AG09319 (cell line): ENCODE measurements at regions not wholly inside any gene's neighbourhood (a gene's known extent, or its start where the extent isn't known, plus 50 kb on each side); places are given as distances from the start of the nearest gene placed in this dataset.
A peak's percentile ranks its signal among the peaks of the same experiment; 100 is the strongest.
"Not testable (repeated sequence)": the region's sequence is repeated elsewhere in the genome, so short reads cannot be mapped to it uniquely, and the experiment has no call there.

Experiments
- DNase-seq: peaks from one replicate; pipeline ENCODE4 v3.0.0-alpha.2; 2010; ENCODE audit warnings: low read depth; ENCODE audit errors: extremely low read depth
- TF ChIP-seq, protein P1 (sequence below): IDR thresholded peaks from 2 replicates; pipeline ENCODE4 v1.5.1; 2011; ENCODE audit warnings: low read depth, mild to moderate bottlenecking, inconsistent platforms, low read length, moderate library complexity

DNA sequence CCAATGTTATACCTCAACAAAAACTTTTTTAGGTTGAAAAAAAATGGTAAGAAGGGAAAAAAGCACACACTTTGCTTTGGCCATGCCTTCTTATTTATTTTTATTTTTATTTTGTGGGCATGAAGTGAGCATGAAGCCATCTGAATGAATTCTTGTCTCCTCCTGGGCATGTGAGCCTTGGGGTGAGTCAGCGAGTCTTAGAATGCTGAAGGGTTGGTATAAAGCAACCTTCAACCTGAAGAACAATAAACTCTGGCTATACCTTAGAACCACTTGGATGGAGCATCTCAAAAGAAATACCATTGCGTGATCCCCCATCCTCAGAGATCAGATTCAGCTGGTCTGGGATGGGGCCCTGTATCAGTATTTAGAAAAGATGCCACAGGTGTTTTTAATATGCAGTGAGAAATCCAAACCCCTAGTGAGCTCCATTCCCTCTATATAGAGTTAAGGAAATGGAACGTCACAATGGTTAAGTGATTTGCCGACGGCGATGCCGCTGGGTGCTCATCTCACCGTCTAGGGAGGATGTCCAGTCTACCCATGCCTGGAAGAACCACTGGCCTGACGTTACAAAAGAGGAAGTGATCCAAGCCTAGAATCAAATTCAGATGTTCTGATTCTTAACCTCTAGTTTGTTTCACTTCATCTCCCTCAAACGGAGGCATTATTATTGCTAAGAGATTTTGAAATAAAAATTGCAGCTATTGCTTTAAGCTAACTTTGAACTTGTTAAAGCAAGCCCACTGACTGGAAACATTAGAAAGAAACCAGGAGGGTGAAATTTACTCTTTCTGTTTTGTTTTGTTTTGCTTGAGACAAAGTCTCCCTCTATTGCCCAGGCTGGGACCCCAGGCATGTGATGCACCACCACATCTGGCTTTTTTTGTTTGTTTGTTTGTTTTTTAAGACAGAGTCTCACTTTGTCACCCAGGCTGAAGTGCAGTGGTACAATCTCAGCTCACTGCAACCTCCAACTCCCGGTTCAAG lies 67.1 kb downstream of the EDN1 start:
- DNase-seq, result peak; percentile 59
- TF ChIP-seq, protein P1, sequence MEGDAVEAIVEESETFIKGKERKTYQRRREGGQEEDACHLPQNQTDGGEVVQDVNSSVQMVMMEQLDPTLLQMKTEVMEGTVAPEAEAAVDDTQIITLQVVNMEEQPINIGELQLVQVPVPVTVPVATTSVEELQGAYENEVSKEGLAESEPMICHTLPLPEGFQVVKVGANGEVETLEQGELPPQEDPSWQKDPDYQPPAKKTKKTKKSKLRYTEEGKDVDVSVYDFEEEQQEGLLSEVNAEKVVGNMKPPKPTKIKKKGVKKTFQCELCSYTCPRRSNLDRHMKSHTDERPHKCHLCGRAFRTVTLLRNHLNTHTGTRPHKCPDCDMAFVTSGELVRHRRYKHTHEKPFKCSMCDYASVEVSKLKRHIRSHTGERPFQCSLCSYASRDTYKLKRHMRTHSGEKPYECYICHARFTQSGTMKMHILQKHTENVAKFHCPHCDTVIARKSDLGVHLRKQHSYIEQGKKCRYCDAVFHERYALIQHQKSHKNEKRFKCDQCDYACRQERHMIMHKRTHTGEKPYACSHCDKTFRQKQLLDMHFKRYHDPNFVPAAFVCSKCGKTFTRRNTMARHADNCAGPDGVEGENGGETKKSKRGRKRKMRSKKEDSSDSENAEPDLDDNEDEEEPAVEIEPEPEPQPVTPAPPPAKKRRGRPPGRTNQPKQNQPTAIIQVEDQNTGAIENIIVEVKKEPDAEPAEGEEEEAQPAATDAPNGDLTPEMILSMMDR, result no peak

DNA sequence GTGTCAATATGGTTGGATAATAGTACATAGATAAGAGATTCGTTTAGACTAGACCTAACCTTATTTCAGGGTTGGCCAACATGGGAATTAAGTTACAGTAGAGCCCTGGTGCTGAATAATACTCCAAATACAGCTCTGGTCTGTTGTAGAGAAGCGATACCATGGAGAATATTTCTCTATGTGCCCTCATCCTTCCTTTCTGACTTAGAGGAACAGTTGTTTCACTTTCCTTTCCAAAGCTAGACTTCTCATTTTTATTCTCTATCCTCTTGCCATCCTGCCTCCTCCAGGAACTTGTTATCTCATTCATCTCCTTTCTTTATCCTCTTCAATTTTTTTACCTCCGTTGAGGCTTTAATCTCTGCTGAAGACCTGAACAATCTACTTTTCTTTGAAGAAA lies 68.9 kb downstream of the EDN1 start:
- TF ChIP-seq, protein P1, result no peak
- no peak for DNase-seq

DNA sequence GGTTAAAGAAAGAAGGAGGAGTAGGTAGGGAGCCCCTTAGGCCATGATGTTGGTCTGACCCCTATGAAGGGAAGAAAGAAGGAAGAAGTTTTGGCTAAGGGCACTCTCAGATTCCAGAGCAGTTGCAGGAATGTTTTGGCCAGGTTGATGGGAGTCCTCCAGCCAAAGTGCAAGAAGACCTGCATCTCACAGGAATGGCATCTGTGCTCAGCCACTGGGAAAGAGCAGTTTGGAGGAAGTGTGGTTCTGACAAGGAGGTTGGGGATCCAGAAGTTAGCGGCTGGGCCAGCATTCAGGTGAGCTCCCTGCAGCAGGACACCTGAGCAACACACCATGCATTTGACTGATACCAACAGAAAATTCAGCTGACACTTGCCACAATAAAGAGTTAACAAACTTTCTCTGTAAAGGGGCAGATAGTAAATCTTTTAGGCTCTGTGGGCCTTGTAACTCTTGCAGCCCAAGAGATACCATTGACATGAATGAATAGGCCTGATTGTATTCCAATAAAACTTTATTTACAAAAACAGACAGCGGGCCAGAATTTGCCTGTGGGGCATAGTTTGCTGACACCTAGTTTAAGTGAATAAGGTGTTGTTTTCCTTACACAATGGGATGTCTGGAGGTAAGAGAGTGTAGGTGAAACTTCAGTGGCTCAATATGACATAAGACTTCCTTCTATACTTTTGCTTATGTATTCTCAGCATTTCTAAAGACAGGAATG lies 71.0 kb downstream of the EDN1 start:
- no peak for DNase-seq
- TF ChIP-seq, protein P1, result no peak

DNA sequence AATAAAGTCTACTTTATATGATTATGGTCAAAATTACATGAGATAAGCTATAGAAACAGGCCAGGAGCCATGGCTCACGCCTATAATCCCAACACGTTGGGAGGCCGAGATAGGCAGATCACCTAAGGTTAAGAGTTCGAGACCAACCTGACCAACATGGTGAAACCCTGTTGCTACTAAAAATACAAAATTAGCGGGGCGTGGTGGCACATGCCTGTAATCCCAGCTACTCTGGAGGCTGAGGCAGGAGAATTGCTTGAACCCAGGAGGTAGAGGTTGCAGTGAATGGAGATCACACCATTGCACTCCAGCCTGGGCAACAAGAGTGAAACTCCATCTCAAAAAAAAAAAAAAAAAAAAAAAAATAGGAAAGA lies 73.1 kb downstream of the EDN1 start:
- not testable (repeated sequence) for DNase-seq

DNA sequence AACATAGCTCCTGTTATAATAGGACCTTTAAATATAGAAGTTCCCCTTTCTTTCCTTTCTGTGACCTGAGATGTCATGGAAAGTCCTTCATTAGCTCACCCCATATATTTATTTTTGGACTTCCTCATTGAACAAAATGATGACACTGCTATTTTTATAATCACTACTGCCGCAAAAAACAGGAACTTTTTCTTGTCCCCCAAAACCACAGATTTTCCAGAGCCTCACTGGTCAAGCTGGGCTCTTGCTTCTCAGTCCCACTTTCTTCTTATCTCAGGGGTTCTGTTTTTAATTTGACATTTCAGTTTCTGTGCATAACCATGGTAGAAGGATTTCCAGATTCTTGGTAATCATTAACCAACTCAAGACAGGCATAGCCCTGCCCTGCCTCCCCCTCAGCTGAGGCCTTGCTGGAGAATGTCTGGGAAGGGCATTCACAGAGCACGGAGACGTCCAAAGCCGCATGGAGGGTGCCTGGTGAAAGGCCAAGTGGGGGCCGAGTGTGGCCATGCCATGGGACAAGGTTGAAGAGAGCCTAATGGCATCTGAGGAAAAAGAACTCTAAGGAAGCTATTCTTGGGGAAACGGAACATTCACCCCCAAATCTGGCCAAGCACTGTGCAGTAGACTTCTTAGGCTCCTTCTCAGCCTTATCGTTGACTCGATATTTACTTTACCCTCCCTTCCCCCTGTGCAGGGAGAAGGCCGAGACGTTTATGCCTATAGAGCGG lies 73.7 kb downstream of the EDN1 start:
- TF ChIP-seq, protein P1, result no peak
- DNase-seq, result no peak

DNA sequence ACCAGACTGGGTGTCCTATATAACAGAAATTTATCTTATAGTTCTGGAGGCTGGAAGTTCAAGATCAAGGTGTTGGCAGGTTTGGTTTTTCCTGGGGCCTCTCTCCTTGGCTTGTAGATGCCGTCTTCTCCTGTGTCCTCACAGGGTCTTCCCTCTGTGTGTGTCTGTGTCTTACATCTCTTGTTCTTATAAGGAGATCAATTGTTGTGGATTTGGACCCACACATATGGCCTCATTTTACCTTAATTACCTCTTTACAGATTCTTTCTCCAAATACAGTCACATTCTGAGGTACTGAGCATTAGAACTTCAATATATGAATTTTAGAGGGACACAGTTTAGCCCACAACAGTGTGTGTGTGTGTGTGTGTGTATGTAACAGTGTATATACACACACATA lies 74.5 kb downstream of the EDN1 start:
- TF ChIP-seq, protein P1, result no peak
- DNase-seq, result no peak

DNA sequence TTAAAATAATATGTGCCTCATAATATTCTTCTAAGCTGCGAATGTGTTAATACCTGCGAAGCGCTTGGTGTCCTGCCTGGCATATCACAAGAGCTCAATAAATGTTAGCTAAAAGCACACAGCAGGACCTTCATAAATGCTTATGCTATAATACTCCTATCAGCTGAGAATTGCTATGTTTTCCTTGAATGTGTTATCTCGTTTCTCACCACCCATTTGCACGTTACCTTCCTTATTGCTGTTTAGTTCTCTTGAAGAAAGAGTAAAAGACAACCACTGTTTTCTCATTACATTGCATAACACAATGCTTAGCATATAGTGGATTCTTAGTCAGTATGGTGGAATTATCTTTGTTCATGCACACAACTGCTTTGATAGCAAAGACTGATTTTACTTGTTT lies 76.6 kb downstream of the EDN1 start:
- TF ChIP-seq, protein P1, result no peak
- DNase-seq, result no peak
